ENCODE measurements at regions not wholly inside any gene's neighbourhood (a gene's known extent, or its start where the extent isn't known, plus 50 kb on each side); places are given as distances from the start of the nearest gene placed in this dataset.

DNA sequence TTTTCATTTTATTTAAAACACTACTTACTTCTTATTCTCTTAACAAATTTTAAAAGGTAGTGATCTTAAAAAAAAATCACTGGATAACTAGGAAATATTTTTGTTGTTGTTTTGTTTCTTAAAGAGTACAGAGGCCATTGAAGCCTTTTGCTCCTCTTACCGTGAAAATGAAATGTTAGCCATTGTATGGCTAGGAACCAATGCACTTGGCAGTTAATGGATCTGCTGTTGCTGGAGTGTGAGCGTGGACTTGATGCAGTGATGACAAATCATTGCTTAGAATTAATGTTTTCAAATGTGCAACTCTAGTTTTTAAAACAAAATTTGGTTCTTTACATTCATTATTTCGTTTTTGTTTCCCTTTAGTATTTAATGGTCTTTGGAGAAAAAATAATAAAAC is 162.3 kb downstream of the HAUS1 start:
- no peak for TF ChIP-seq JUN (IDR thresholded peaks at IDR 0.05)
- TF ChIP-seq, protein P1, sequence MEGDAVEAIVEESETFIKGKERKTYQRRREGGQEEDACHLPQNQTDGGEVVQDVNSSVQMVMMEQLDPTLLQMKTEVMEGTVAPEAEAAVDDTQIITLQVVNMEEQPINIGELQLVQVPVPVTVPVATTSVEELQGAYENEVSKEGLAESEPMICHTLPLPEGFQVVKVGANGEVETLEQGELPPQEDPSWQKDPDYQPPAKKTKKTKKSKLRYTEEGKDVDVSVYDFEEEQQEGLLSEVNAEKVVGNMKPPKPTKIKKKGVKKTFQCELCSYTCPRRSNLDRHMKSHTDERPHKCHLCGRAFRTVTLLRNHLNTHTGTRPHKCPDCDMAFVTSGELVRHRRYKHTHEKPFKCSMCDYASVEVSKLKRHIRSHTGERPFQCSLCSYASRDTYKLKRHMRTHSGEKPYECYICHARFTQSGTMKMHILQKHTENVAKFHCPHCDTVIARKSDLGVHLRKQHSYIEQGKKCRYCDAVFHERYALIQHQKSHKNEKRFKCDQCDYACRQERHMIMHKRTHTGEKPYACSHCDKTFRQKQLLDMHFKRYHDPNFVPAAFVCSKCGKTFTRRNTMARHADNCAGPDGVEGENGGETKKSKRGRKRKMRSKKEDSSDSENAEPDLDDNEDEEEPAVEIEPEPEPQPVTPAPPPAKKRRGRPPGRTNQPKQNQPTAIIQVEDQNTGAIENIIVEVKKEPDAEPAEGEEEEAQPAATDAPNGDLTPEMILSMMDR (IDR thresholded peaks at IDR 0.05), result no peak
- no peak for TF ChIP-seq POLR2A (IDR thresholded peaks at IDR 0.05; ENCODE audit: low read length)
- TF ChIP-seq POLR2AphosphoS2 (conservative IDR thresholded peaks at IDR 0.05; ENCODE audit: low read length), result no peak
- TF ChIP-seq RAD21 (conservative IDR thresholded peaks at IDR 0.05 in 1 of 2, IDR thresholded peaks at IDR 0.05 in 1 of 2), result no peak
- no peak for TF ChIP-seq PHF8 (IDR thresholded peaks at IDR 0.05; ENCODE audit: borderline replicate concordance, low read depth)
- no peak for TF ChIP-seq HDAC2 (IDR thresholded peaks at IDR 0.05)
- TF ChIP-seq HOXA7 (CRISPR knock-in tag; IDR thresholded peaks at IDR 0.05), result no peak
- no peak for TF ChIP-seq REST (IDR thresholded peaks at IDR 0.05)
- TF ChIP-seq RFX5 (IDR thresholded peaks at IDR 0.05), result no peak

All from A549 (cell line).